ENCODE measurements at regions not wholly inside any gene's neighbourhood (a gene's known extent, or its start where the extent isn't known, plus 50 kb on each side); places are given as distances from the start of the nearest gene placed in this dataset.

GRCh38 chr2:13284688-13285087 lies 568.0 kb downstream of the TRIB2 start:
- no peak for ATAC-seq
- WGBS (ENCODE audit: missing lambda C conversion rate) = 12% methylated on average over 8 of the region's 8 CpGs
- DNase-seq (ENCODE audit: low read depth in 1 of 2, low spot score in 1 of 2) = no peak
- peaks cover 7% of the 10 kb centered on the region; the same call in 1 of the 3 replicates for H3K9me3 ChIP-seq
- TF ChIP-seq MAFK (IDR thresholded peaks at IDR 0.05; ENCODE audit: partially characterized antibody) = no peak
- no peak for TF ChIP-seq CBX2 (IDR thresholded peaks at IDR 0.05; ENCODE audit: borderline replicate concordance, low read depth)
- TF ChIP-seq, protein P1, sequence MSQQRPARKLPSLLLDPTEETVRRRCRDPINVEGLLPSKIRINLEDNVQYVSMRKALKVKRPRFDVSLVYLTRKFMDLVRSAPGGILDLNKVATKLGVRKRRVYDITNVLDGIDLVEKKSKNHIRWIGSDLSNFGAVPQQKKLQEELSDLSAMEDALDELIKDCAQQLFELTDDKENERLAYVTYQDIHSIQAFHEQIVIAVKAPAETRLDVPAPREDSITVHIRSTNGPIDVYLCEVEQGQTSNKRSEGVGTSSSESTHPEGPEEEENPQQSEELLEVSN (IDR thresholded peaks at IDR 0.05; ENCODE audit: borderline replicate concordance, low read depth) = no peak
- no peak for TF ChIP-seq POLR2A (IDR thresholded peaks at IDR 0.05; ENCODE audit: low read length)
- no peak for TF ChIP-seq EHF (CRISPR knock-in tag; IDR thresholded peaks at IDR 0.05)
- no peak for TF ChIP-seq HES2 (IDR thresholded peaks at IDR 0.05)
- no peak for TF ChIP-seq POLR2AphosphoS2 (conservative IDR thresholded peaks at IDR 0.05; ENCODE audit: low read length)
- TF ChIP-seq, protein P2, sequence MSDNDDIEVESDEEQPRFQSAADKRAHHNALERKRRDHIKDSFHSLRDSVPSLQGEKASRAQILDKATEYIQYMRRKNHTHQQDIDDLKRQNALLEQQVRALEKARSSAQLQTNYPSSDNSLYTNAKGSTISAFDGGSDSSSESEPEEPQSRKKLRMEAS (IDR thresholded peaks at IDR 0.05) = no peak
- TF ChIP-seq JUNB (IDR thresholded peaks at IDR 0.05) = no peak
- no peak for TF ChIP-seq REST (IDR thresholded peaks at IDR 0.05)
- TF ChIP-seq RFX5 (IDR thresholded peaks at IDR 0.05) = no peak
- TF ChIP-seq HEYL (CRISPR knock-in tag; IDR thresholded peaks at IDR 0.05) = no peak
- TF ChIP-seq EP300 (IDR thresholded peaks at IDR 0.05) = no peak
- TF ChIP-seq FOSL2 (IDR thresholded peaks at IDR 0.05) = no peak
- TF ChIP-seq FOSL2 (CRISPR knock-in tag; IDR thresholded peaks at IDR 0.05) = no peak
- no peak for TF ChIP-seq JUN (IDR thresholded peaks at IDR 0.05)
- no peak for TF ChIP-seq CTCF (IDR thresholded peaks at IDR 0.05)
- no peak for TF ChIP-seq CHD4 (IDR thresholded peaks at IDR 0.05; ENCODE audit: borderline replicate concordance)
- no peak for TF ChIP-seq KDM1A (IDR thresholded peaks at IDR 0.05; ENCODE audit: low read depth)
- no peak for TF ChIP-seq CBX8 (IDR thresholded peaks at IDR 0.05)
- TF ChIP-seq, protein P3, sequence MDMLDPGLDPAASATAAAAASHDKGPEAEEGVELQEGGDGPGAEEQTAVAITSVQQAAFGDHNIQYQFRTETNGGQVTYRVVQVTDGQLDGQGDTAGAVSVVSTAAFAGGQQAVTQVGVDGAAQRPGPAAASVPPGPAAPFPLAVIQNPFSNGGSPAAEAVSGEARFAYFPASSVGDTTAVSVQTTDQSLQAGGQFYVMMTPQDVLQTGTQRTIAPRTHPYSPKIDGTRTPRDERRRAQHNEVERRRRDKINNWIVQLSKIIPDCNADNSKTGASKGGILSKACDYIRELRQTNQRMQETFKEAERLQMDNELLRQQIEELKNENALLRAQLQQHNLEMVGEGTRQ (IDR thresholded peaks at IDR 0.05) = no peak
- no peak overlapping the region for H3K4me3 ChIP-seq
- no peak for FAIRE-seq
- POLR2A ChIA-PET = no interaction called here
- no peak overlapping the region for H3K27ac ChIP-seq
- CTCF ChIA-PET = interaction anchor here (0.6 kb wide), 1 partner anchor 39 kb away, joined by 3 read pairs; no protein-coding TSS in a partner anchor
- H3K4me2 ChIP-seq = no peak overlapping the region
- no peaks in the 10 kb centered on the region for H3K4me1 ChIP-seq

DNA sequence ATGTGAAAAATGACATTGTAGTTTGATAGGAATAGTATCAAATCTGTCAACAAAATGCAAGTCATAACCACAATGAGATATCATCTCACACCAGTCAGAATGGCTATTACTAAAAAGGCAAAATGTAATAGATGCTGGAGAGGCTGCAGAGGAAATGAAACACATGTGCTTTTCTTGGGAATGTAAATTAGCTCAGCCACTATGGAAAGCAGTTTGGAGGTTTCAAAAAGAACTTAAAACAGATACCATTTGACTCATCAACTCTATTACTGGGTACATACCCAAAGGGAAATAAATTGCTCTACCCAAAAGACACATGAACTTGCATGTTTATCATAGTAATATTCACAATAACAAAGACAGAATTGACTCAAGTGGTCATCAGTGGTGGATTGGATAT lies 572.6 kb downstream of the TRIB2 start:
- FAIRE-seq (no peak), ATAC-seq (no peak), DNase-seq (ENCODE audit: low read depth in 1 of 2, low spot score in 1 of 2) (no peak)
- ChIA-PET CTCF (no interaction called here), POLR2A (no interaction called here)
- no peaks in the 10 kb centered on the region for H3K4me1 ChIP-seq
- H3K9me3 ChIP-seq = peaks cover 13% of the 10 kb centered on the region; the same call in 2 of the 3 replicates
- H3K27ac ChIP-seq = no peak overlapping the region
- TF ChIP-seq ZC3H11A (IDR thresholded peaks at IDR 0.05) (no peak), RNF2 (IDR thresholded peaks at IDR 0.05; ENCODE audit: borderline replicate concordance, low read depth) (no peak), ZSCAN20 (CRISPR knock-in tag; IDR thresholded peaks at IDR 0.05) (no peak), ESRRA (IDR thresholded peaks at IDR 0.05; ENCODE audit: borderline replicate concordance, low read length) (no peak), CBX2 (IDR thresholded peaks at IDR 0.05; ENCODE audit: borderline replicate concordance, low read depth) (no peak), HES2 (IDR thresholded peaks at IDR 0.05) (no peak), KDM5A (IDR thresholded peaks at IDR 0.05) (no peak), REST (IDR thresholded peaks at IDR 0.05) (no peak)
- TF ChIP-seq, protein P4, sequence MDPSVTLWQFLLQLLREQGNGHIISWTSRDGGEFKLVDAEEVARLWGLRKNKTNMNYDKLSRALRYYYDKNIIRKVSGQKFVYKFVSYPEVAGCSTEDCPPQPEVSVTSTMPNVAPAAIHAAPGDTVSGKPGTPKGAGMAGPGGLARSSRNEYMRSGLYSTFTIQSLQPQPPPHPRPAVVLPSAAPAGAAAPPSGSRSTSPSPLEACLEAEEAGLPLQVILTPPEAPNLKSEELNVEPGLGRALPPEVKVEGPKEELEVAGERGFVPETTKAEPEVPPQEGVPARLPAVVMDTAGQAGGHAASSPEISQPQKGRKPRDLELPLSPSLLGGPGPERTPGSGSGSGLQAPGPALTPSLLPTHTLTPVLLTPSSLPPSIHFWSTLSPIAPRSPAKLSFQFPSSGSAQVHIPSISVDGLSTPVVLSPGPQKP (IDR thresholded peaks at IDR 0.05; ENCODE audit: low read depth, low read length) = no peak
- no peak overlapping the region for H3K4me2 ChIP-seq
- H3K4me3 ChIP-seq = no peak overlapping the region

Measured in A549 (cell line).